ENCODE measurements at regions not wholly inside any gene's neighbourhood (a gene's known extent, or its start where the extent isn't known, plus 50 kb on each side); places are given as distances from the start of the nearest gene placed in this dataset.
"Not testable (repeated sequence)": the region's sequence is repeated elsewhere in the genome, so short reads cannot be mapped to it uniquely, and the experiment has no call there.

DNA sequence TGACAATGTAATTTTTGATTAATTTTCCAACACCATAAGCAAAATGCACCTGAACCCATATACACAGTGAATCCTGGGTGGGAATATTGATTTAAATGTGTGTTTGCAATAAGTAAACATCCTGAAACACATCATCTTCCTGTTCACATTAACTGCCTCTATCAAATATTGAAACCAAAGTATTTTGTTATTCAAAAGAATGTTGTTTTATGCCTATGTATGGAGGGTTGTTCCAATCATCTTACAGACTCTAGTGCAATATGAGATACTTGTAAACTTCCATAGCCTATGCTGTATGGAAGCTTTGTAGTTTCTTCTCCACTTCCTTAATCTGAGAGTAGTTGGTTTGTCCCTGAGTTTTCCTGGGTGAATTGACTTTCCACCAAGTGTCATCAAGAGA lies 105.4 kb upstream of the SLC7A11 start:
- Histone ChIP-seq H3K4me3 (no peak overlapping the region), H3K36me3 (replicated peaks) (no peaks in the 10 kb centered on the region), H3K9me3 (no peaks in the 10 kb centered on the region), H3K27me3 (ENCODE audit: low read depth) (no peaks in the 10 kb centered on the region), H3K4me1 (no peaks in the 10 kb centered on the region; the same call in 1 of the 2 replicates)
- no peak for DNase-seq (ENCODE audit: low spot score in 2 of 2)
- in situ Hi-C loops (cut with MboI; ENCODE audit: low sequenced_read_pairs), result no loop called here

DNA sequence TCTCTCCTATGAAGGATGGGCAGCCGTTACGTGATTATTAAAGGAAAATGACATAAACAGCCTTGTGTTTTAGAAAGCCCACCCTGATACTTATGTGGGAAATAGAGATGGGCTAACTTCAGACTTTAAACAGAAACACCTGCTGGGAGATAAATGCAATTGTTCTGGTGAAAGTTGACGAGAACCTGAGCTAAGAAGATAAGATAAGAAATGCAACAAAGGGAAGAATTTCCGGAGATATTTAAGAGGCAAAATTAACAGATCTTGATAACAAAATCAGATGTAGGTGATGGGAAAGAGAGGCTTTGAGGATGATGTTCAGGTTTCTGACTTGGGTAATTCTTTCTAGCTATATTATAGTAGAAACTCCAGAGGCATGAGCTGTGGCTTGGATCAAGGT lies 102.7 kb upstream of the SLC7A11 start:
- Histone ChIP-seq H3K4me1 (no peaks in the 10 kb centered on the region; the same call in 1 of the 2 replicates), H3K9me3 (no peaks in the 10 kb centered on the region), H3K4me3 (no peak overlapping the region), H3K36me3 (replicated peaks) (no peaks in the 10 kb centered on the region), H3K27me3 (ENCODE audit: low read depth) (no peaks in the 10 kb centered on the region)
- in situ Hi-C loops (cut with MboI; ENCODE audit: low sequenced_read_pairs), result no loop called here
- DNase-seq (ENCODE audit: low spot score in 2 of 2), result no peak

- no peaks in the 10 kb centered on the region for H3K36me3 ChIP-seq (replicated peaks)
- no peaks in the 10 kb centered on the region; the same call in 1 of the 2 replicates for H3K4me1 ChIP-seq
- in situ Hi-C loops (cut with MboI; ENCODE audit: low sequenced_read_pairs), result no loop called here
- no peaks in the 10 kb centered on the region for H3K27me3 ChIP-seq (ENCODE audit: low read depth)
- H3K9me3 ChIP-seq, result no peaks in the 10 kb centered on the region
- no peak overlapping the region for H3K4me3 ChIP-seq
- no peak for DNase-seq (ENCODE audit: low spot score in 2 of 2)
These were observed 101.9 kb upstream of the SLC7A11 start for GRCh38 chr4:138344054-138344453.

- no peak overlapping the region for H3K4me3 ChIP-seq
- H3K4me1 ChIP-seq, result no peaks in the 10 kb centered on the region; the same call in 1 of the 2 replicates
- in situ Hi-C loops (cut with MboI; ENCODE audit: low sequenced_read_pairs), result no loop called here
- no peaks in the 10 kb centered on the region for H3K27me3 ChIP-seq (ENCODE audit: low read depth)
- H3K36me3 ChIP-seq (replicated peaks), result no peaks in the 10 kb centered on the region
- H3K9me3 ChIP-seq, result no peaks in the 10 kb centered on the region
- DNase-seq (ENCODE audit: low spot score in 2 of 2), result no peak
These were observed 99.7 kb upstream of the SLC7A11 start for GRCh38 chr4:138341739-138342415.

DNA sequence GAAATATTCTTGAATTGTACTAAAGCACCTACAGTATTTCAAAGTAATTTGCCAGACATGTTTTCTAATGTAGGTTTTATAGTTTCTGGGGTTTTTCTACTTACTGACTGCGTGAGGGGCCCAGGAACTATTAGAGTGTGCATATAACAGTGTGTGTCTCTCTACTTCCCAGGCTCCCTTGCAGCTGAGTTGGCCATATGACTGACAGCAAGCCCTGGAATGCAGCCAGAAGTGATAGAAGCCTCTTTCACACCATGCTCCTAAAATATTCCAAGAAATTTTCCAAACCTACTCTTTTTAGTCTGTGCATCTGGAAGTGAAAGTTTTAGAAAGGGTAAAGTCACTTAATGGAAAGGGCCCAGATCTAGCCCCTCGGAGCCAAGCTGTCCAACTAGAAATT lies 96.7 kb upstream of the SLC7A11 start:
- Histone ChIP-seq H3K36me3 (replicated peaks) (no peaks in the 10 kb centered on the region), H3K9me3 (no peaks in the 10 kb centered on the region), H3K4me3 (no peak overlapping the region), H3K27me3 (ENCODE audit: low read depth) (no peaks in the 10 kb centered on the region), H3K4me1 (no peaks in the 10 kb centered on the region)
- in situ Hi-C loops (cut with MboI; ENCODE audit: low sequenced_read_pairs), result no loop called here
- DNase-seq (ENCODE audit: low spot score in 2 of 2), result no peak

DNA sequence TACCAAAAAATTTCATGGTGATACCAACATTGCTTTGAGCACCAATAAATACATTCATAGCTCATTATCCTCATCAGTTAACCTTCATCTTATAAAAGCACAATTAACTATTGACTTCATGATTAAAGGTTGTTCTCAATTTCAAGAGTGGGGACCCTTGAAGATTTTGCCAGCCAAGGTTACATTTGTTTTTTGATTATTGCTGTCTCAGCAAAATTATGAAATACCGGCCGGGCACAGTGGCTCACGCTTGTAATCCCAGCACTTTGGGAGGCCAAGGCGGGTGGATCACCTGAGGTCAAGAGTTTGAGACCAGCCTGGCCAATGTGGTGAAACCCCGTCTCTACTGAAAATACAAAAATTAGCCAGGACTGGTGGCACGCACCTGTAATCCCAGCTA lies 96.1 kb upstream of the SLC7A11 start:
- H3K4me1 ChIP-seq; H3K9me3 ChIP-seq; H3K27me3 ChIP-seq (ENCODE audit: low read depth); DNase-seq (ENCODE audit: low spot score in 2 of 2); H3K4me3 ChIP-seq; in situ Hi-C loops (cut with MboI; ENCODE audit: low sequenced_read_pairs); H3K36me3 ChIP-seq (replicated peaks): not testable (repeated sequence)

DNA sequence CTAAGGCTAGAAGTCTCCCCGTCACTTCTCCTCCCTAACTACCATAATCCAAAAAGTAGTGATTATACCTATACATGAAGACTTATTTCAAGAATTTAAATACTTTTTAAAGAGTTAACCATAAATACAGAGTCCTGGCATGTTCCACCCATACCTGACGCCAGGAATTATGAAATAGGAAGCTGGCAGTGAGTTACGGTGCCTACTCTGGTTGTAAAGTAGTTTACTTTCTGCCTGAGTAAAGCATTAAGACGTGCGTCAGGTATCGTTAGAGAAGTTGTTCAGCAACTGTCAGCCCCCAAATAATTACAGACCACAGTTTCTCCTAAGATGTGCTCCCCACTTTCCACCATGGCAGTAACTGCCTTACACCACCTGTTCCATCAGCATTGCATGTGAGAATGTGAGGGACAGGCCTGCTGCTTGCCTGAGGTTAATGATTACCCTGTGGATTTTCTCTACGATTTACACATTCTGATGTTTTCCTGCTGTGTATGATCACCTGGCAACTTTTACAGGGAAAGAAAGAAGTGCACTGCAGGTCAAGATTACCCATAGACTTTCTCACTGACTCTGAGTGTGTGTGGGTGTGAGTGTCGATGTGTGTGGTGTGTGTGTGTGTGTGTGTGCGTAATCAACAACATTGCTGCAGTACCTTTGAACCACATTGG lies 92.3 kb upstream of the SLC7A11 start:
- Histone ChIP-seq H3K9me3 (no peaks in the 10 kb centered on the region), H3K4me1 (no peaks in the 10 kb centered on the region), H3K4me3 (no peak overlapping the region), H3K27me3 (ENCODE audit: low read depth) (no peaks in the 10 kb centered on the region), H3K36me3 (replicated peaks) (no peaks in the 10 kb centered on the region)
- in situ Hi-C loops (cut with MboI; ENCODE audit: low sequenced_read_pairs), result no loop called here
- no peak for DNase-seq (ENCODE audit: low spot score in 2 of 2)

DNA sequence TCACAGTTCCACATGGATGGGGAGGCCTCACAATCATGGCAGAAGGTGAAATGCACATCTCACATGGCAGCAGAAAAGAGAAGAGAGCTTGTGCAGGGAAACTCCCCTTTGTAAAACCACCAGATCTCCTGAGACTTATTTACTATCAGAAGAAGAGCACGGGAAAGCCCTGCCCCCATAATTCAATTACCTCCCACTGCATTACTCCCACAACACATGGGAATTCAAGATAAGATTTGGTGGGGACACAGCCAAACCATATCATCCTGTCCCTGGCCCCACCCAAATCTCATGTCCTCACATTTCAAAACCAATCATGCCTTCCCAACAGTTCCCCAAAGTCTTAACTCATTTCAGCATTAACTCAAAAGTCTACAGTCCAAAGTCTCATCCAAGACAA lies 90.3 kb upstream of the SLC7A11 start:
- DNase-seq (ENCODE audit: low spot score in 2 of 2); H3K27me3 ChIP-seq (ENCODE audit: low read depth); H3K36me3 ChIP-seq (replicated peaks); H3K4me3 ChIP-seq; in situ Hi-C loops (cut with MboI; ENCODE audit: low sequenced_read_pairs); H3K4me1 ChIP-seq; H3K9me3 ChIP-seq: not testable (repeated sequence)

DNA sequence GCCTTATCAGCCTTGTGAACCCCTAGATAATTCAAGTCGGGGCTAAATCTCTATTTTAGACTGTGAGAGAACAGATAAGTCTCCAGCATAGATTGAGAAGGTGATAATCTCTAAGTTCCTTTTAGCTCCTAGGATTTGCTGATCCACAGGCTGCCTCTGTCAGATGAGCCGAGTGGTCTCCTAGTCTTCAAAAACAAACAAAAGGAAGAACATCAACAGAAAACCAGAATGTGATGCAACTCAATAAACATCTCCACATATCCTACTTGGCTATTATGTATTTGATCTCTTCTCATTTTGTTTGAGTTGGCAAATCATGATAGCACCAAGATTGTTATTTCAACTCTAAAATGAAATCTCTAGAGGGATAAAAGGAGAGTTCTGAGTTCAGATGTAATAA lies 88.4 kb upstream of the SLC7A11 start:
- no peaks in the 10 kb centered on the region for H3K36me3 ChIP-seq (replicated peaks)
- H3K4me1 ChIP-seq, result no peaks in the 10 kb centered on the region
- no peaks in the 10 kb centered on the region for H3K9me3 ChIP-seq
- H3K4me3 ChIP-seq, result no peak overlapping the region
- no peaks in the 10 kb centered on the region for H3K27me3 ChIP-seq (ENCODE audit: low read depth)
- in situ Hi-C loops (cut with MboI; ENCODE audit: low sequenced_read_pairs), result no loop called here
- DNase-seq (ENCODE audit: low spot score in 2 of 2), result no peak

- Histone ChIP-seq H3K27me3 (ENCODE audit: low read depth) (no peaks in the 10 kb centered on the region), H3K4me3 (no peak overlapping the region), H3K36me3 (replicated peaks) (no peaks in the 10 kb centered on the region), H3K9me3 (no peaks in the 10 kb centered on the region), H3K4me1 (no peaks in the 10 kb centered on the region)
- no peak for DNase-seq (ENCODE audit: low spot score in 2 of 2)
- in situ Hi-C loops (cut with MboI; ENCODE audit: low sequenced_read_pairs), result no loop called here
These were observed 87.4 kb upstream of the SLC7A11 start for GRCh38 chr4:138329506-138330070.

DNA sequence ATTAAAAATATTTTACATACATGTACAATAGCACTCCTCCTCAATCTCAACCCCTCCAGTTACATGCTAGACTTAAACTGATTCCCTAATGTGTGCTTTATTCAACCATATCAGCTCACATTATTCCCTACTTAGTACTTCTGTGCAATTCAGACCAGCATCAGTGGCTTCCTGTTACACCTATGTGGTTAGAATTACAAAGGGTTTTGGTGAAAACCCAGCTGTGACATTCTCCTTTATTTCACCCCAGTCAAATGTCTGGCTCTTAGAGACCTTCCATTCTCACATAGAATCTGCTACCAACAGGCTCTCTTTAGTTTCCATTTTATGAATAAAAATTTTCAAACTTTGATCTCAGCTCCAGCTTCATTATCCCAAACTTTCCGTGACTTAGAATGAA lies 85.2 kb upstream of the SLC7A11 start:
- Histone ChIP-seq H3K4me1 (no peaks in the 10 kb centered on the region), H3K4me3 (no peak overlapping the region), H3K27me3 (ENCODE audit: low read depth) (no peaks in the 10 kb centered on the region), H3K9me3 (no peaks in the 10 kb centered on the region), H3K36me3 (replicated peaks) (no peaks in the 10 kb centered on the region)
- DNase-seq (ENCODE audit: low spot score in 2 of 2), result no peak
- in situ Hi-C loops (cut with MboI; ENCODE audit: low sequenced_read_pairs), result no loop called here

DNA sequence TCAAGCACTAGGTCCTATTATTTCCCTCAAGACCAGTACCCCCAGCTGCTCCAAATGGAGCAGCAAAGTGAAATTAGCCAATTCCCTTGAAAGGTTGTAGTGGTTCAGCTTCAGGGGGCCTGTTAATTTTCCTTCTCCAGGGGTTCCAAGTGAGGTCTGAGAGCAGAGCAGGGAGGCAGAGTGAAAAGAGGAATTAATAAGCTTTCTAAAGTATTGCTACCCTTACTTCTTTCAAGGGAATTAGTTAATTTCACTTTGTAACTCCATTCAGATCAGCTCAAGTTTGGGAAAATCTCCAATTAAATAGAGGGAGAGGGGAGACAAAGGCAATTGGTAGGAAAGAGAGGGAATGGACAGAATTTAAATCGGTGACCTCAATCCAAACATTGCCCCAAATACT lies 78.7 kb upstream of the SLC7A11 start:
- Histone ChIP-seq H3K9me3 (no peaks in the 10 kb centered on the region), H3K4me1 (no peaks in the 10 kb centered on the region; the same call in 1 of the 2 replicates), H3K36me3 (replicated peaks) (no peaks in the 10 kb centered on the region), H3K27me3 (ENCODE audit: low read depth) (no peaks in the 10 kb centered on the region), H3K4me3 (no peak overlapping the region)
- no peak for DNase-seq (ENCODE audit: low spot score in 2 of 2)
- in situ Hi-C loops (cut with MboI; ENCODE audit: low sequenced_read_pairs), result no loop called here

DNA sequence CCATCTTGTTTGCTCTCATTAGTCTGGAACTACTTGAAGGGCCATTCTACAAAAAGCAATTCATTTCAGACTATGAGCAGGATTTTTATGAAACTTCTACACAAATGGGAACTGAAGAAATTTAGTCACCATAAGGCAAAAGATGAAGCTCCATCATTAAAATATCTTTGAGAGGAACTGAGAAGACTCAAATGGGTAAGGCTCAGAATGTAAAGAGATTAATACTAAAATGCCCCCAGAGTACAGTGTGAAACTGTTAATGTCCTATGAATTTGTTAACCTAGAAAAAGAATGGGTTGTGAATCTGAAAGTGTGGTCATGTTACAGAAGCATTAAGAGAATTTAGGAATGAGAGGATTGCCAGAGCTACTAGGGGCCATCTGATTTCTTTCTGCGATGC lies 77.9 kb upstream of the SLC7A11 start:
- Histone ChIP-seq H3K4me3 (no peak overlapping the region), H3K27me3 (ENCODE audit: low read depth) (no peaks in the 10 kb centered on the region), H3K4me1 (no peaks in the 10 kb centered on the region; the same call in 1 of the 2 replicates), H3K9me3 (no peaks in the 10 kb centered on the region; the same call in 1 of the 2 replicates), H3K36me3 (replicated peaks) (no peaks in the 10 kb centered on the region)
- no peak for DNase-seq (ENCODE audit: low spot score in 2 of 2)
- in situ Hi-C loops (cut with MboI; ENCODE audit: low sequenced_read_pairs), result no loop called here

DNA sequence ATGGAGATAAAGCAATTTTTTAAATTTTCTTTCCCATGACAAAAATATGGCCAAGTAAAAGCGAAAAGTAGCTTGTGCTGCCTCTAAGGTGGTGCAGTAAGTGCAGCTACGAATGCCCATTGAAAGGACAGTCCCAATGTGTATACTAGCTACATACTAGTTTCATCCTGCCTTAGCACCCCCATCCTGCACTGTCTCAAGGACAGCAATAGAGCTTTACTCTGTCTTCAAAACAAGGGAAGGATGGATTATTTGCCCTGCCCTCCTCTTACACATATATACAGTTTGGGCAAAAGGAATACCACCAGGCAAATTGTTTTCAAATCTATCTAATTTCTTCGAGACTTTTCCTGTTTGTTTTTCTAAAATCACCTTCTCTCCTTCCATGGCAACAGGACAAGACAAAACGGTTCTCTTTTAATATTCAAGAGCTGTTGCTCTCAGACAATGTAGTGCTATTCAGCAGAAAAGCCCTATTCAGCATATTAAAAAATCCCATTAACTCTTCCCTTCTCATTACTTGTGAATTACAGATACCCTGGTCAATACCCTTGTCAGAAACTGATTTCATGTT lies 75.1 kb upstream of the SLC7A11 start:
- Histone ChIP-seq H3K4me3 (no peak overlapping the region), H3K36me3 (replicated peaks) (no peaks in the 10 kb centered on the region), H3K4me1 (no peaks in the 10 kb centered on the region; the same call in 1 of the 2 replicates), H3K27me3 (ENCODE audit: low read depth) (no peaks in the 10 kb centered on the region), H3K9me3 (no peaks in the 10 kb centered on the region; the same call in 1 of the 2 replicates)
- DNase-seq (ENCODE audit: low spot score in 2 of 2), result peak in 1 of 2 experiments; percentile 14
- in situ Hi-C loops (cut with MboI; ENCODE audit: low sequenced_read_pairs), result no loop called here
